ENCODE measurements at regions not wholly inside any gene's neighbourhood (a gene's known extent, or its start where the extent isn't known, plus 50 kb on each side); places are given as distances from the start of the nearest gene placed in this dataset.

DNA sequence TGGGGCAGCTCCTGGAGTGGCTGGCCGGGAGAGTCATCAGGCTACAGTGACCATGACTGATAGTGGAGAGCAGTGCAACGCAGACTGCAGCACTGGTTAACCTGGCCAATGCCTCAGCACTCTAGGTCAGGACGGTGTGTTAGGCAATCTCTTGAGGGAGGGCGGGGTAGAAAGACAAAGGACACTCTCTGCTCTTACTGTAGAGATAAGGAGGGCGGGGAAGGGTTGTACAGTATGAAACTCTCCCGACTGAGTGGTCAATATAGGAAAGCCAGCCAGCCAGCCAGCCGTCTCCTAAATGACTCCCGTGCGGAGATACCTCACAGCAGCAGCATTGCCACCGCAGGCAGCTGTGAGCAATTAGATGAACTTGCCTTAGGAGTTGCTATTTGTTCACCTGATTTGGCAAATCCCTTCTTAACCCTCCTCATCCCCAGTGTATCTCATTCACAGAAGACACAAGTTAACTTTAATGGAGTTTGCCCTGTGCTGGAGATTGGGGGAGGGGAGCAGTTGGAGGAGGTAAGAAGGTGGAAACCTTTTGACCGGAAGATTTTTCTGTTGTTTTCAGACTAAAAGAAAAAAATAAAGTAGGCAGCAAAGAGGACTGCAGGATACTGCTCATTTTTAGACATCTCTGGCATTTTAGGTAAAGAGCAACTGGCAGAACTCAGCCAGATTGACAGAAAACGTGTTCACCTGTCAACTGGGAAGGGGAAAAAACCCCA lies 330.5 kb downstream of the HNRNPD start:
- no peak for TF ChIP-seq CTCF (IDR thresholded peaks at IDR 0.05; ENCODE audit: low read depth, low read length, missing control alignments)
- no peak overlapping the region for H3K4me3 ChIP-seq (replicated peaks; ENCODE audit: low read depth, low read length)
- no peak for DNase-seq (ENCODE audit: extremely low read depth, low read depth)

- H3K4me3 ChIP-seq (replicated peaks; ENCODE audit: low read depth, low read length) = no peak overlapping the region
- no peak for TF ChIP-seq CTCF (IDR thresholded peaks at IDR 0.05; ENCODE audit: low read depth, low read length, missing control alignments)
- DNase-seq (ENCODE audit: extremely low read depth, low read depth) = no peak
Observed at GRCh38 chr4:82042042-82042441, 331.7 kb downstream of the HNRNPD start.

GRCh38 chr4:82038936-82039335 lies 334.9 kb downstream of the HNRNPD start:
- TF ChIP-seq CTCF (IDR thresholded peaks at IDR 0.05; ENCODE audit: low read depth, low read length, missing control alignments) = no peak
- no peak overlapping the region for H3K4me3 ChIP-seq (replicated peaks; ENCODE audit: low read depth, low read length)
- DNase-seq (ENCODE audit: extremely low read depth, low read depth) = no peak

DNA sequence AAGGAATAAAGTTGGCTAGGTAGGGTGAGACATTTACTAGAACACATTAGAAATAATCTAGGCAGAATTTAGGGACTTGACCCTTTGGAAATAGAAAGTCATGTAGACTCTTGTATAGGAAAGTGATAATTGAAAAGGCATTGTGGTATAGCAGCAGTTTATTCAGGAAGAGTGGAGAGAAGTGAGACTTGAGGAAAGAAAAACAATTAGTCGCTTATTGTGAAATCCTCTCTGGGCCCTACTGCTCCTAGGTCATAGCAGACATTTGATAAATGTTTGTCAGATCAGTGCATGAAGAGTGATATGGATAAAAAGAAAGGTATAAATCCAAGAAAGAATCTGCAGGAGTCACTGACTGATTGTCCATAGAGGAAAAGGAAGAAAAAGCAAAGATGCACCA lies 337.6 kb downstream of the HNRNPD start:
- no peak overlapping the region for H3K4me3 ChIP-seq (replicated peaks; ENCODE audit: low read depth, low read length)
- DNase-seq (ENCODE audit: extremely low read depth, low read depth) = no peak
- no peak for TF ChIP-seq CTCF (IDR thresholded peaks at IDR 0.05; ENCODE audit: low read depth, low read length, missing control alignments)

DNA sequence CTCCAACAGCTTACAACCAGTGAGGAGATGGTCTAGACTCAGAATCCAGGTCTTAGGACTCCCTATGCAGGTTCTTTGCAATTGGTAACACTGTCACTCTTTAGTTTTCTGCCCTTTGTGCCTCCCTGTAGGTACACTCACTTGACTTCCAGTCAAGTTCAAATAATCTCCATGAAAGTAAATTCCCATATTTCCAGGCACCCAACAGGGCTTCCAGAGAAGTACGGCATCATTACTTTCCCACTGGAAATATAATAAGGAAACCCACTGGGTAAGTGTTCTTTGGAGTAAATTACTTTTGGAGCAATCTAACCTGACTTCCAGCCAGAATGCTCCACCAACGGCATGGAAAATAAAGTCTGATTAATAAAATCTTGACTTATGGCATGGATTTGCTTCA lies 338.9 kb downstream of the HNRNPD start:
- no peak for TF ChIP-seq CTCF (IDR thresholded peaks at IDR 0.05; ENCODE audit: low read depth, low read length, missing control alignments)
- DNase-seq (ENCODE audit: extremely low read depth, low read depth) = no peak
- no peak overlapping the region for H3K4me3 ChIP-seq (replicated peaks; ENCODE audit: low read depth, low read length)

- TF ChIP-seq CTCF (IDR thresholded peaks at IDR 0.05; ENCODE audit: low read depth, low read length, missing control alignments) = no peak
- DNase-seq (ENCODE audit: extremely low read depth, low read depth) = no peak
- no peak overlapping the region for H3K4me3 ChIP-seq (replicated peaks; ENCODE audit: low read depth, low read length)
Observed at GRCh38 chr4:82033862-82034261, 339.9 kb downstream of the HNRNPD start.
